NT2/D1 (cell line): ENCODE measurements at regions not wholly inside any gene's neighbourhood (a gene's known extent, or its start where the extent isn't known, plus 50 kb on each side); places are given as distances from the start of the nearest gene placed in this dataset.
"Not testable (repeated sequence)": the region's sequence is repeated elsewhere in the genome, so short reads cannot be mapped to it uniquely, and the experiment has no call there.

ENCODE experiments used
- DNase-seq: peaks from one replicate; pipeline ENCODE4 v3.0.0-alpha.2; 2011; ENCODE audit warnings: low read depth, low spot score
- H3K27me3 ChIP-seq: 2 replicates; pipeline ENCODE4 v1.6.0; 2011; ENCODE audit warnings: mild to moderate bottlenecking; ENCODE audit not compliant: insufficient read length, insufficient read depth
- H3K36me3 ChIP-seq: 2 replicates; pipeline ENCODE4 v1.6.1; 2011; ENCODE audit warnings: mild to moderate bottlenecking, low read length, mixed read lengths; ENCODE audit not compliant: insufficient read depth, insufficient read length
- H3K4me1 ChIP-seq: 2 replicates; pipeline ENCODE4 v1.5.1; 2011; ENCODE audit not compliant: insufficient read depth, insufficient read length
- H3K4me3 ChIP-seq: 2 replicates; pipeline ENCODE4 v1.5.1; 2011; ENCODE audit warnings: low read depth; ENCODE audit not compliant: insufficient read length
- H3K9ac ChIP-seq: 2 replicates; pipeline ENCODE4 v1.6.0; 2011; ENCODE audit warnings: low read depth; ENCODE audit not compliant: insufficient read length
- H3K9me3 ChIP-seq: 2 replicates; pipeline ENCODE4 v1.5.1; 2011; ENCODE audit warnings: mild to moderate bottlenecking, low read length; ENCODE audit not compliant: insufficient read depth
- SUZ12 ChIP-seq: IDR thresholded peaks from 2 replicates; pipeline ENCODE4 v1.6.1; 2011; ENCODE audit not compliant: insufficient read length, insufficient read depth; ENCODE audit errors: extremely low read depth
- YY1 ChIP-seq: IDR thresholded peaks from 2 replicates; pipeline ENCODE4 v1.6.1; 2011; ENCODE audit not compliant: insufficient read length, insufficient read depth
- ZNF274 ChIP-seq: IDR thresholded peaks from 2 replicates; pipeline ENCODE4 v1.6.1; 2011; ENCODE audit warnings: mild to moderate bottlenecking, low read depth, low read length

DNA sequence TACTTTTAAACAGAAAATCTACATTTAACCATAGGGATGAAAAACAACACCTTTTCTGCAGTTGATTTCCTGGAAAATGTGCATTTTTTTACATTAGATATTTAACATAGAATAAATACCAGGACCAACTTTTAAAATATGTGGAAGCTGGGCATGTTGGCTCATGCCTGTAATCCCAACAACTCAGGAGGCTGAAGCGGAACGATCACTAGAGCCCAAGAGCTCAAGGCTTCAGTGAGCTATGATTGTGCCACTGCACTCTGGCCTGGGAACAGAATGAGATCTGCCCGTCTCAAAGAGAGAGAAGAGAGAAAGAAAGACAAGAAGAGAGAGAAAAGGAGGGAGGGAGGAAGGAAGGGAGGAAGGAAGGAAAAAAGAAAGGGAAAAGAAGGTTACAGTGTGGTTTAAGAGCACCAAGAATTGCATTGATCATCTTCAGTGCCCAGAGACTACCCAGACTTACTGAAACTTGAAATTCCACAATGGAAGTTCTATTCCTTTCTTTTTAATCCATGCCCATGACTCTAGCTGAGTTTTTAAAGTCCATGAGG, 189.4 kb upstream of the ARID1B start:
- no peak overlapping the region for H3K4me3 ChIP-seq
- H3K9ac ChIP-seq: no peak overlapping the region
- no peaks in the 10 kb centered on the region for H3K4me1 ChIP-seq
- TF ChIP-seq YY1: no peak
- peaks cover 6% of the 10 kb centered on the region; the same call in 1 of the 2 replicates for H3K9me3 ChIP-seq
- no peaks in the 10 kb centered on the region for H3K36me3 ChIP-seq
- H3K27me3 ChIP-seq: no peaks in the 10 kb centered on the region
- no peak for DNase-seq

DNA sequence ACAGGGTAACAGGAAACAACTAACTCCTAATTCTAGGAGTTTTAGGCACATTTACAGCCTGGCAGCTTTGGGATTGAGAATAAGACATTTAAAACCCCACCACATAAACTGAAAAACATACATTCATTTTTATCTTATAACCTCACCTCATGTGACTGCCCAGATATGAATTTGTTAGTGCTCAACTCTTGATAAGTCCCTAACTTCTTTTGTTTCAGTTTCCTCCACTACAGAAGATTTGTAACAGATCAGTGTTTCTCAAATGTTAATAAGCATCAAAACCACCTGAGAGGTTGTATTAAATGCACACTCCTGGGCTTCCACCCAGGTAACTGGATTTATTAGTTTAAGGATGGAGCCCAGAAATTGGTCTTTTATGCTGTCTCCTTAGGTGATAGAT, 190.1 kb upstream of the ARID1B start:
- Histone ChIP-seq H3K9me3 (peaks cover 6% of the 10 kb centered on the region; the same call in 1 of the 2 replicates), H3K27me3 (no peaks in the 10 kb centered on the region), H3K36me3 (no peaks in the 10 kb centered on the region), H3K9ac (no peak overlapping the region), H3K4me1 (no peaks in the 10 kb centered on the region), H3K4me3 (no peak overlapping the region)
- no peak for TF ChIP-seq YY1
- no peak for TF ChIP-seq ZNF274
- no peak for TF ChIP-seq SUZ12
- no peak for DNase-seq

DNA sequence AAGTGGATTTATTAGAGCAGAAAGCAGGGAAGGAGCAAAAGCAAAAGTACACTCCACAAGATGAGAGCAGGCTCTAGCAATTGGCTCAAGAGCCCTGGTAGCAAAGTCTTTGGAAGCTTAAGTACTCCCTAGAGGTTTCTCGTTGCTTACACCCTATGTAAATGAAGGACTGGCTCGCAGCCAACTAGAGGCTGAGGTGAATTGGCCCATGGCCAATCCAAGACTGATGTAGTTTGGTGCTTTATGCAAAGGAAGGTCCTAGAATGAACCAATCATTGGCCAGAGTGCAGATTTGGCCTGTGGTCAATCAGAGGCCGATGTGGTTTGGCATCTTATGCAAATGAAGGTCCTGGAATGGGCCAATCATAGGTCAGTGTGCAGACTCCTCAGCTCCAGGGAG, 191.3 kb upstream of the ARID1B start:
- Histone ChIP-seq H3K36me3 (no peaks in the 10 kb centered on the region), H3K4me3 (no peak overlapping the region), H3K9me3 (peaks cover 6% of the 10 kb centered on the region; the same call in 1 of the 2 replicates), H3K9ac (no peak overlapping the region), H3K4me1 (no peaks in the 10 kb centered on the region), H3K27me3 (no peaks in the 10 kb centered on the region)
- TF ChIP-seq YY1 (no peak), ZNF274 (no peak), SUZ12 (no peak)
- no peak for DNase-seq

DNA sequence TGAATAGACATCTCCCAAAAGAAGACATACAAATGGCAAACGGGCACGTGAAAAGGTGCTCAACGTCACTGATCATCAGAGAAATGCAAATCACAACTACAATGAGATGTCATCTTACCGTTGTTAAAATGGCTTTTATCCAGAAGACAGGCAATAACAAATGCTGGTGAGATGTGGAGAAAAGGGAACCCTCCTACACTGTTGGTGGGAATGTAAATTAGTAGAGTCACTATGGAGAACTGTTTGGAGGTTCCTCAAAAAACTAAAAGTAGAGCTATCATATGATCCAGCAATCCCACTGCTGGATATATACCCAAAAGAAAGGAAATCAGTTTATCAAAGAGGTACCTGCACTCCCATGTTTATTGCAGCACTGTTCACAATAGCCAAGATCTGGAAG, 193.1 kb upstream of the ARID1B start:
- H3K9ac ChIP-seq, DNase-seq, H3K4me1 ChIP-seq, H3K9me3 ChIP-seq, H3K27me3 ChIP-seq, H3K4me3 ChIP-seq, H3K36me3 ChIP-seq: not testable (repeated sequence)

DNA sequence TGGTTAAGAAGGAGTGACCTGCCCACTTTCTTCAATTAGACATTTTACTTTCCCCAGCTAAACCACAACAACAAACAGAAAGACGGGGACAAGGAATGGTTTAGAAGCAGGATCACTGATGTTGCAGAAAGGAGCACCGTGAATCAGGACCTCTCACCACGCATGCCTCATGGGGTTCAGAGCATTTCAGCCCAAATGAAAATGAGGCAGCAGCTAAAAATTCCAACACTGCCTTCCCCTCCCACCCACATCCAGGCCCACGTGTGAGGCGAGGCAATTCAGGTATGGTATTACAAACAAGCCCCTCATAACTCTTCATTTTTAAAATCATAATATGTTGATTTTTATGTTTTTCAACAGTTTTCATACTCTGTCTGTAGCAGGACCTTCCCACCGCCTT, 194.1 kb upstream of the ARID1B start:
- Histone ChIP-seq H3K27me3 (no peaks in the 10 kb centered on the region), H3K4me3 (no peak overlapping the region), H3K4me1 (no peaks in the 10 kb centered on the region), H3K9ac (no peak overlapping the region), H3K9me3 (peaks cover 8% of the 10 kb centered on the region; the same call in 1 of the 2 replicates), H3K36me3 (no peaks in the 10 kb centered on the region)
- no peak for DNase-seq
- TF ChIP-seq SUZ12: no peak
- TF ChIP-seq YY1: no peak
- TF ChIP-seq ZNF274: no peak

DNA sequence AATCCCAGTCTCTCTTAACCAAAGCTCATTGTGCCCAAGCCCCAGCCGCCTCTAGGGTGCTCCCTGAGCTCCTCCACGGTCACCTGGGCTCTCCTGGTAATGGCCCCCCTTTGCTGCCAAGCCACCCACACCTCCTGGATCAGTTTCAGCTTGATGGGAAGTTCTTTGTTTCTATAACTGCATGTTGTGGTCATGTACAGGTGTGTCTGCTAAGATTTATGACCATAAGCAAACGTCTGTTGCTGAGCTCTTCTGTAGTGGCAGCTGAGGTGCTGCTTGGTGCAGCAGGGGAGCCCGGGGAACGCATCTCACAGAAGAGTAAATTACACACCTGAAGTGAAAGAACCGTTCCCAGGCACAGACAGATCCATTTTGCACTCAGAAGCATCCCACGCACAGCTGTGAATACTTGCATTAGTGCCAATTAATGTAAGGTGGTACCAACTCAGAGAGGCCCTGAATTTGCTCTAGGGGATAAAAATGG, 194.6 kb upstream of the ARID1B start:
- TF ChIP-seq YY1 (no peak), SUZ12 (no peak), ZNF274 (no peak)
- H3K9ac ChIP-seq: no peak overlapping the region
- DNase-seq: no peak
- H3K9me3 ChIP-seq: peaks cover 13% of the 10 kb centered on the region; the same call in 1 of the 2 replicates
- H3K4me3 ChIP-seq: no peak overlapping the region
- H3K36me3 ChIP-seq: no peaks in the 10 kb centered on the region
- no peaks in the 10 kb centered on the region for H3K27me3 ChIP-seq
- H3K4me1 ChIP-seq: no peaks in the 10 kb centered on the region

DNA sequence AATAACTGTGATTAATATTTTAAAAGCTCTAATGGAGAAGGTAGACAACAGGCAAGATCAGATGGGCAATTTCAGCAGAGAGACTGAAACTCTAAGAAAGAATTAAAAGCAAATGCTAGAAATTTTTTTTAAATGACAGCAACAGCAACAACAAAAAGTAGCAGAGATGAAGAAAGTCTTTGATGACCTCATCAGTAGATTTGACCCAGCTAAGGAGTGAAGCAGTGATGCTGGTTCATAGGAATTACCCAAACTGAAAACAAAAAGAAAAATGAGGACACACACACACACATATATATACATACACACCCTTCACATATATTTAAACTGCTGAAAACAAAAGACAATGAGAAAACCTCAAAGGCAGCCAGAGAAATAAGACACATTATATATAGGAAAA, 197.6 kb upstream of the ARID1B start:
- DNase-seq: no peak
- H3K36me3 ChIP-seq: no peaks in the 10 kb centered on the region
- no peak for TF ChIP-seq ZNF274
- TF ChIP-seq YY1: no peak
- TF ChIP-seq SUZ12: no peak
- peaks cover 15% of the 10 kb centered on the region; the same call in 1 of the 2 replicates for H3K9me3 ChIP-seq
- H3K9ac ChIP-seq: no peak overlapping the region
- no peak overlapping the region for H3K4me3 ChIP-seq
- H3K4me1 ChIP-seq: no peaks in the 10 kb centered on the region
- H3K27me3 ChIP-seq: no peaks in the 10 kb centered on the region

DNA sequence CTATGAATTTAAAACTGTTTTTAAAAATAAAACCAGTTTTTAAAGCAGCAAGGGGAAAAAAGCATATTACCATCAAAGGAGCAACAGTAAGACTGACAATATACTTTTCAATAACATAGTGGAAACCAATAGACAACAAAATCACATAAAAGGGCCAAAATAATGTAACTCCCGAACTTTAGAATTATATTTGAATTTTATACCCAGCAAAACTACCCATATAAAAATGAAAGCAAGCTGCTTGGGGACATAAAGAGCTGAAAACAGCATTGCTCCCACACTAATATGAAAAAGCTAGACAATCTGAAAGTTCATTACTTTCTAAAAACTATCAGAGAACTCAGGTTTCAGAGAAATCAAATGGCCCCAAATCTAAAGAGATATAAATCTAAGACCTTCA, 199.4 kb upstream of the ARID1B start:
- Histone ChIP-seq H3K9me3 (peaks cover 15% of the 10 kb centered on the region; the same call in 1 of the 2 replicates), H3K4me3 (no peak overlapping the region), H3K27me3 (no peaks in the 10 kb centered on the region), H3K4me1 (no peaks in the 10 kb centered on the region), H3K36me3 (no peaks in the 10 kb centered on the region), H3K9ac (no peak overlapping the region)
- DNase-seq: no peak
- no peak for TF ChIP-seq YY1
- no peak for TF ChIP-seq ZNF274
- no peak for TF ChIP-seq SUZ12
